GM12892 (cell line): ENCODE measurements at regions not wholly inside any gene's neighbourhood (a gene's known extent, or its start where the extent isn't known, plus 50 kb on each side); places are given as distances from the start of the nearest gene placed in this dataset.

Experiments
- POLR2A ChIP-seq: IDR thresholded peaks from 2 replicates; pipeline ENCODE4 v1.6.1; 2011; ENCODE audit warnings: low read depth, low read length, control low read depth
- POLR2AphosphoS5 ChIP-seq: IDR thresholded peaks from 2 replicates; pipeline ENCODE4 v1.6.1; 2011; ENCODE audit warnings: low read depth, low read length, control low read depth

DNA sequence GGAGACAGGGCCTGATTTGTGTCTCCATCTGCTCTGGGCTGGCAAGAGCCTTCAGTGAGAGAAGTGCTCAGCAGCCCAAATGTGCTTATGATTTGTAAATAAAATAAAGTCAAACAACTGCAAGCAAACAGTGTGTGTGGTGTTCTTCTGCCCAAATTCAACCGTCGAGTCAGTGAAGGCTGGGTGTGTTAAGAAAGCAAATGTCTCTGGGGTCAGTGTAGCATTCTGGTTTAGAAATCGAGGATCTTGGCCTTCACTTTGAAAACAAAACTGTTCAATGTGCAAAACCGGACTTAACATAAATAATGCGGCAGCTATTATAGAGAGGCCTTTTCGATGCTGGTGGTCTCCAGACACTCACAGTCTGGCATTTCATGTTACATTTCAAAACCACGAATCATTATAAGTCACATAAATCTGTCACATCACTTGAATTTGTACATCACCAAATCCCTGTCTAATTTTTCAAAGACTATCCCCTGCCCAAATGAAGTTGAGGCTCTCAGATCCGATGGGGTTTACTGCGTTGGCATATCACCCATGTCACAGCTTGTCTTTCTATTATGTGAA lies 158.6 kb upstream of the MYOCD start:
- no peak for TF ChIP-seq POLR2A
- TF ChIP-seq POLR2AphosphoS5, result no peak
